ENCODE measurements at regions not wholly inside any gene's neighbourhood (a gene's known extent, or its start where the extent isn't known, plus 50 kb on each side); places are given as distances from the start of the nearest gene placed in this dataset.

DNA sequence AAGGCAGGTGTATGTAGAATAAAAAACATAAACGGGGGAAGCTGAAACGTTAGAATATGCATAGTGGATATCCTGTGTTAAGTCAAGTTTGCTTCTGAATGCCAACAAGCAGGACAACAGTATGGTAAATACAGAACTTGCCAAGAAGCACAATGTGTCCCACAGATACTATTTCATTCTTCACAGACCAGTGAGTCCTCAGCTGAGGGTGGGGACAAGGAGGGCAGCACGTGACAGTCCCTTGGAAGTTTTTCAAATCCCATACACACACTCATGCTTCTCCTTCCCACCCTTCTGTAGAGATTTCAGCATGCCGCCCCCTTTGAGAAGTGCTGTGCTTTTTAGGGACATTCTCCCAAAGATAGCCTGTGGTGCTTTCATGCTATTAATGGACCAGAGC lies 268.5 kb upstream of the ECI2 start:
- no peaks in the 10 kb centered on the region for H3K4me1 Mint-ChIP-seq (ENCODE audit: unreplicated experiment)
- TF ChIP-seq, protein P1, sequence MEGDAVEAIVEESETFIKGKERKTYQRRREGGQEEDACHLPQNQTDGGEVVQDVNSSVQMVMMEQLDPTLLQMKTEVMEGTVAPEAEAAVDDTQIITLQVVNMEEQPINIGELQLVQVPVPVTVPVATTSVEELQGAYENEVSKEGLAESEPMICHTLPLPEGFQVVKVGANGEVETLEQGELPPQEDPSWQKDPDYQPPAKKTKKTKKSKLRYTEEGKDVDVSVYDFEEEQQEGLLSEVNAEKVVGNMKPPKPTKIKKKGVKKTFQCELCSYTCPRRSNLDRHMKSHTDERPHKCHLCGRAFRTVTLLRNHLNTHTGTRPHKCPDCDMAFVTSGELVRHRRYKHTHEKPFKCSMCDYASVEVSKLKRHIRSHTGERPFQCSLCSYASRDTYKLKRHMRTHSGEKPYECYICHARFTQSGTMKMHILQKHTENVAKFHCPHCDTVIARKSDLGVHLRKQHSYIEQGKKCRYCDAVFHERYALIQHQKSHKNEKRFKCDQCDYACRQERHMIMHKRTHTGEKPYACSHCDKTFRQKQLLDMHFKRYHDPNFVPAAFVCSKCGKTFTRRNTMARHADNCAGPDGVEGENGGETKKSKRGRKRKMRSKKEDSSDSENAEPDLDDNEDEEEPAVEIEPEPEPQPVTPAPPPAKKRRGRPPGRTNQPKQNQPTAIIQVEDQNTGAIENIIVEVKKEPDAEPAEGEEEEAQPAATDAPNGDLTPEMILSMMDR (conservative IDR thresholded peaks at IDR 0.05): no peak
- DNase-seq (ENCODE audit: extremely low spot score, unreplicated experiment): no peak
- H3K36me3 Mint-ChIP-seq: no peaks in the 10 kb centered on the region
- peaks cover 11% of the 10 kb centered on the region for H3K9me3 Mint-ChIP-seq
- no peak overlapping the region for H3K4me3 Mint-ChIP-seq
- peaks cover 4% of the 10 kb centered on the region for H3K27me3 Mint-ChIP-seq
- H3K27ac Mint-ChIP-seq: no peak overlapping the region

DNA sequence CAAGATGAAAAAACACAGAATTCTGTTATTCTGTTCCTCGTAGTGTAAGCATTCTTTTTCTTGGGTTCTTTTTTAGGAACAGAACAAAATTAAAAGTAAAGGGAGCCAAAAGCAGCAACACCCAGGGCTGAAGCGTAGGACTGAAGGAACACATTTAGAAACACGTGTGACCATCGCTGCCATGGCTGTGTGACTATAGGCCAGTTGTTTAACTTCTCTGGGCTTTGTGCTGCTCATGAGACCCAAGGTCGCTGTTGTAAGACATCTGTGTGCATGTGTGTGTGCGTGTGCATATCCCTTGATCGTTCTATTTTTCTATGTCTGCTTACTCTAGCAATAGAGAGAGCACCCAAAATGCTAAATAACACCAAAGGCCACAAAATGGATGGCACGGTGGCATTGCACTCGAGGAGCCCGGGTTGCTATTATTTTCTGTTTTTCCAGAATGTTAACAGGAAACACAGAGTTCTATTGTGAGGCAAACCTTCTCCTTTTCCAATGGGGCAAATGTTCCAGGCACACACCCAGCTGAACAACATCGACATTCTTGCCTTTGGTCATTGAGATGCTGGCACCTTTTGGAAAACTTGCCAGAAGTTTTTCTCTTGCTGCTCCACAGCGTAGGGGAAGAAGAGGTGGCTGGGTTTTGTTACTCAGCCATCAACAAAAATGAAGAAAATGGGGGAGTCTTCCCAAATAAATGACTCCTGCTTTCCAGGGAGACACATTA lies 267.8 kb upstream of the ECI2 start:
- TF ChIP-seq, protein P1 (conservative IDR thresholded peaks at IDR 0.05): no peak
- Mint-ChIP-seq H3K27me3 (peaks cover 4% of the 10 kb centered on the region), H3K4me1 (ENCODE audit: unreplicated experiment) (no peaks in the 10 kb centered on the region), H3K4me3 (no peak overlapping the region), H3K9me3 (peaks cover 11% of the 10 kb centered on the region), H3K36me3 (no peaks in the 10 kb centered on the region), H3K27ac (no peak overlapping the region)
- DNase-seq (ENCODE audit: extremely low spot score, unreplicated experiment): no peak

DNA sequence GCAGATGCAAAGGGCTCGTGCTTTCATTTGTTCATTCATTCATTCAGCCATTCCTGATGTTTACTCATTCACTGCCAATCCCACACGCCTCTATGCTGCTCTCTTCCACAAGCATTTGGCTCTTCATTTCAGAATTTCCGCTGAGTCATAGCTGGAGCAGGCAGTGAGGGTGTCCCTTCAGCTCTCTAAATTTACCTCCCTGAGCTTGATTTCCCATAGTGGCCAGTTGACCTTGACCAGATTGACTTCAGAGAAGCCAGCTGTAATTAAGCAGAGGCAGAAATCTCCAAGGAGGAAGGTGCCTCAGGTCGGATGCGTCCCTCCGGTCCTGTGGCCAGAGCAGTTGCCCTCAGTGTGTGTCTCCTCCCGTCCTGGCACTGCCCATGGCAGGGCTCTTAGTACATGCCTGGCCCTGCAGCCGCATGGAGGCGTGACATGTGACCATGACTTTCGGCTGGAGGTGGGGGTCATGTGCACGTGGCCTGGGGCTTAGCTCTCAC lies 267.2 kb upstream of the ECI2 start:
- Mint-ChIP-seq H3K27ac (peak overlapping the region; percentile 20), H3K4me3 (no peak overlapping the region), H3K27me3 (peaks cover 4% of the 10 kb centered on the region), H3K9me3 (peaks cover 11% of the 10 kb centered on the region), H3K36me3 (no peaks in the 10 kb centered on the region), H3K4me1 (ENCODE audit: unreplicated experiment) (no peaks in the 10 kb centered on the region)
- TF ChIP-seq, protein P1 (conservative IDR thresholded peaks at IDR 0.05): no peak
- no peak for DNase-seq (ENCODE audit: extremely low spot score, unreplicated experiment)

DNA sequence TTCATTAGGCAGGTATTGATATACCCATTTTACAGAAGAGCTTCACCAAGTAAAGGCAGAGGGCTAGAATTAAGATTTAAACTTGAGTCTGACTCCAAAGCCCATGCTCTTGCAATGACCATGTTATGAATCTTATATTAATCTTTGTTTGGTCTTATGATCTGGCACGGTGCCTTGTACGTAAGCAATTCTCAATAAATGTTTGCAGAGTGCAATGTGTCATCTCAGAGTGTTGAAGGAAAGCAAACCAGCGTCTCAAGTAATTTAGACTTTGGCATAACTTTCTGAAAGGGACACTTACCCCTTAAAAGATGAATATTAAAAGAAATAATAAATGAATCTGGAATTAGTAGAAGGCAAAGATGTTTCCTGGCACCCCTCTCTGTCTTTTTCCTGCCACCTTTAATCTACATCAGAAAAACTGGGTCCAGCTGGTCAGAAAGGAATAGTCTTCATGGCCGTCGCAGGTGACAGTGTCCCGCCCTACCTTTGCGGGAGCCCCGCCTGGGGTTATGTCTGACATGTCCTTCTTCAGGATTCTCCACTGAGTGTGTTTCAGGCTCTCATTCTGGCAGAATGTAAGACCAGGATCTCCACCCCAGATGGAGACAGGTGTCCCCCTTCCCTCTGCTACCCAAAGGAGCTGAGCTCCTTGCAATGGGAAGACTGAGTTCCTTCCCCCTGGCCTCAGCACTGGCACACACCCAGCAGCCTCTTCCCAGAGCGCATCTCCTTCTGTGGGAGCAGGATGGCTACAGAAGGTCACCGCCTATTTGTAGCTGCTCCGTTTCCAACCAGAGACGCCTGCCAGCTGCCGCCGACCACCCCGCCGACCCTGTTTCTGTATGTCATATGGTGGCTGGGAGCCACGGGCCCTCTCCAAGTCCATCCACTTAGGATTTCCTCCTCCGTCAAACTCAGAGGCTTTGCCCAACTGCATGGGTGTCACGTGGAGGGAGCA lies 266.3 kb upstream of the ECI2 start:
- no peak overlapping the region for H3K4me3 Mint-ChIP-seq
- peaks cover 4% of the 10 kb centered on the region for H3K27me3 Mint-ChIP-seq
- H3K4me1 Mint-ChIP-seq (ENCODE audit: unreplicated experiment): no peaks in the 10 kb centered on the region
- H3K9me3 Mint-ChIP-seq: peaks cover 5% of the 10 kb centered on the region
- H3K36me3 Mint-ChIP-seq: no peaks in the 10 kb centered on the region
- peak overlapping the region; percentile 20 for H3K27ac Mint-ChIP-seq
- DNase-seq (ENCODE audit: extremely low spot score, unreplicated experiment): no peak
- TF ChIP-seq, protein P1 (conservative IDR thresholded peaks at IDR 0.05): no peak

DNA sequence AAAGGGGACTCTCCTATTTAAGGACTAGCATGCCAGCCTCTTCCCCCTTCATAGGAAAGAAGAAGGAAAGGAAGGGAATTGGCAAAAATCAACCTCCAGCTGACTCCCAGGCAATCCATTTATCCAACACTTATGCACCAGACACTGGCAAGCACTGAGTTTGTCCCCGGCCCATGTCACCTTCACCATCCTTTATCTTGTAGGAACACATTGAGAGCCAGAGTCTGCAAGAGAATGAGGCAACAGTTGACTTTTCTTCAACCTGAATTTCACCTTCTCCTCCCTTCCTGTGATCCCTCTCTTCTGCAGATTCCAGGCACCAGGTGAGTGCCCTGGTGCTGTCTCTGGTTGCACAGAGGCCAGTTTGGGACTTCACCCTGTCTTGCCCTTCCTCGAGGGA lies 264.3 kb upstream of the ECI2 start:
- peaks cover 4% of the 10 kb centered on the region for H3K27me3 Mint-ChIP-seq
- H3K9me3 Mint-ChIP-seq: no peaks in the 10 kb centered on the region
- no peak overlapping the region for H3K4me3 Mint-ChIP-seq
- no peaks in the 10 kb centered on the region for H3K36me3 Mint-ChIP-seq
- TF ChIP-seq, protein P1 (conservative IDR thresholded peaks at IDR 0.05): no peak
- H3K4me1 Mint-ChIP-seq (ENCODE audit: unreplicated experiment): peaks cover 5% of the 10 kb centered on the region
- no peak for DNase-seq (ENCODE audit: extremely low spot score, unreplicated experiment)
- H3K27ac Mint-ChIP-seq: no peak overlapping the region

Data from type B pancreatic cell (in vitro differentiated cells).